OCI-LY7 (cell line): ENCODE measurements at regions not wholly inside any gene's neighbourhood (a gene's known extent, or its start where the extent isn't known, plus 50 kb on each side); places are given as distances from the start of the nearest gene placed in this dataset.

Experiments used
- EZH2phosphoT487 ChIP-seq: fragments of 200-600 bp; sonication (generic); IDR thresholded peaks from 2 replicates; pipeline ENCODE4 v1.6.1; 2018; ENCODE audit warnings: low read depth, borderline replicate concordance, mild to moderate bottlenecking, mixed run types, antibody characterized with exemption, low read length, moderate library complexity, mixed read lengths
- TF ChIP-seq, protein P1 (sequence below): fragments of 200-600 bp; sonication (generic); conservative IDR thresholded peaks from 2 replicates; pipeline ENCODE4 v1.5.1; 2014; ENCODE audit warnings: mild to moderate bottlenecking, antibody characterized with exemption, low read length, moderate library complexity, mixed read lengths

DNA sequence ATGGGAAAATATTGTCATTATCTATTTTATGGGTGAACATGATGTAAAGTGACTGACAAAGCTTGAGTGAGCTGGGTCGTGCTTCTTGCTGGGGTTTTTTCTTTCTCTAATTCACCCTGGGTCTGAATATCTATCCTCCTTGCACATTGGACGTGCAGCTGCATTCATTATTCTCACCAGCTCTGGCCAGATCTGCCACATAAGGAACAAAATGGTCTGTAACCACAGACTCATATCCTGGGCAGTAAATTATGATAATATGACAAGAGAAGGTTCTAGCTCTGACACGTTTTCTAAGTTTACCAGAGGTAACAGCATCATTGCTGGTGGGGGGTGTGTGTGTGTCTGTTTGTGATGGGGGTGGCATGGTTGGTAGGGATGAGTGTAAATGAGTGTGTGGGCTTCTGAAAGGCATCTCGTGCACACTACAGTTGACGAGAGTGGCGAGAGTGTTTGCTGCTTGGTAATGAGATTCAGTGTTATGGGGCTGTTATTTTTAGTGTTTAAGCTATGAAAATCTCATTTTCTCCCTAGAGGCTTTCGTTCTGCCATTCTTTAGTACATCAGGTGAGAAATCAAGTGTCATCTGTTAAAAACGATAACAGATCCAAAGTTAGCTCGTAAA is 418.4 kb downstream of the PDCD6IP start:
- TF ChIP-seq, protein P1, sequence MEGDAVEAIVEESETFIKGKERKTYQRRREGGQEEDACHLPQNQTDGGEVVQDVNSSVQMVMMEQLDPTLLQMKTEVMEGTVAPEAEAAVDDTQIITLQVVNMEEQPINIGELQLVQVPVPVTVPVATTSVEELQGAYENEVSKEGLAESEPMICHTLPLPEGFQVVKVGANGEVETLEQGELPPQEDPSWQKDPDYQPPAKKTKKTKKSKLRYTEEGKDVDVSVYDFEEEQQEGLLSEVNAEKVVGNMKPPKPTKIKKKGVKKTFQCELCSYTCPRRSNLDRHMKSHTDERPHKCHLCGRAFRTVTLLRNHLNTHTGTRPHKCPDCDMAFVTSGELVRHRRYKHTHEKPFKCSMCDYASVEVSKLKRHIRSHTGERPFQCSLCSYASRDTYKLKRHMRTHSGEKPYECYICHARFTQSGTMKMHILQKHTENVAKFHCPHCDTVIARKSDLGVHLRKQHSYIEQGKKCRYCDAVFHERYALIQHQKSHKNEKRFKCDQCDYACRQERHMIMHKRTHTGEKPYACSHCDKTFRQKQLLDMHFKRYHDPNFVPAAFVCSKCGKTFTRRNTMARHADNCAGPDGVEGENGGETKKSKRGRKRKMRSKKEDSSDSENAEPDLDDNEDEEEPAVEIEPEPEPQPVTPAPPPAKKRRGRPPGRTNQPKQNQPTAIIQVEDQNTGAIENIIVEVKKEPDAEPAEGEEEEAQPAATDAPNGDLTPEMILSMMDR: no peak
- no peak for TF ChIP-seq EZH2phosphoT487
